H1 (cell line): ENCODE measurements at regions not wholly inside any gene's neighbourhood (a gene's known extent, or its start where the extent isn't known, plus 50 kb on each side); places are given as distances from the start of the nearest gene placed in this dataset.

Experiments
- EGR1 ChIP-seq: IDR thresholded peaks from 2 replicates; pipeline ENCODE4 v1.6.1; 2011; ENCODE audit warnings: low read depth, low read length, borderline replicate concordance
- TAF7 ChIP-seq: optimal IDR thresholded peaks from 2 replicates; pipeline ENCODE3; 2011; ENCODE audit warnings: low read depth, mild to moderate bottlenecking, inconsistent platforms, low read length, moderate library complexity, borderline replicate concordance
- TF ChIP-seq, protein P1 (sequence below): fragments of 300-600 bp; sonication (generic); IDR thresholded peaks from 2 replicates; pipeline ENCODE4 v1.7.1; 2012; ENCODE audit warnings: low read length, moderate library complexity, mild to moderate bottlenecking, inconsistent platforms; ENCODE audit not compliant: insufficient replicate concordance

DNA sequence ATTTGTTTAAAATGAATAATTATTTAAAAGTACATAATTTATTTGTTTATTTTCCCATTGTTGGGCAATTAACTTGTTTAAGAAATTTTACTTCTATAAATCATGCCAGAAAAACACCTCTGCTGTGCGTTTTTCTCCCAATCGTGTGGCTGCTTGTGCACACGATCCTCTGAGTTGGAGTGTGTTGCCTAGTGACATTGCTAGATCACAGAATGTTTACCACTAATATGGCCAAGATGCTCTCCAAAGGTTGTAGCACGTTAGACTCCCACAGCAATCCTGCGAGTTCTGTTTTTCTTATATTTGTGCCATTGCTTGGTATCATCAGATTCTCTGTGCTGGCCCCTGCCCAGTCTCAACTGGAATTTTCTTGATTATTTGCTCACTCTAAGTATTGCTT, 207.1 kb upstream of the ADCY1 start (continued):
- TF ChIP-seq, protein P1, sequence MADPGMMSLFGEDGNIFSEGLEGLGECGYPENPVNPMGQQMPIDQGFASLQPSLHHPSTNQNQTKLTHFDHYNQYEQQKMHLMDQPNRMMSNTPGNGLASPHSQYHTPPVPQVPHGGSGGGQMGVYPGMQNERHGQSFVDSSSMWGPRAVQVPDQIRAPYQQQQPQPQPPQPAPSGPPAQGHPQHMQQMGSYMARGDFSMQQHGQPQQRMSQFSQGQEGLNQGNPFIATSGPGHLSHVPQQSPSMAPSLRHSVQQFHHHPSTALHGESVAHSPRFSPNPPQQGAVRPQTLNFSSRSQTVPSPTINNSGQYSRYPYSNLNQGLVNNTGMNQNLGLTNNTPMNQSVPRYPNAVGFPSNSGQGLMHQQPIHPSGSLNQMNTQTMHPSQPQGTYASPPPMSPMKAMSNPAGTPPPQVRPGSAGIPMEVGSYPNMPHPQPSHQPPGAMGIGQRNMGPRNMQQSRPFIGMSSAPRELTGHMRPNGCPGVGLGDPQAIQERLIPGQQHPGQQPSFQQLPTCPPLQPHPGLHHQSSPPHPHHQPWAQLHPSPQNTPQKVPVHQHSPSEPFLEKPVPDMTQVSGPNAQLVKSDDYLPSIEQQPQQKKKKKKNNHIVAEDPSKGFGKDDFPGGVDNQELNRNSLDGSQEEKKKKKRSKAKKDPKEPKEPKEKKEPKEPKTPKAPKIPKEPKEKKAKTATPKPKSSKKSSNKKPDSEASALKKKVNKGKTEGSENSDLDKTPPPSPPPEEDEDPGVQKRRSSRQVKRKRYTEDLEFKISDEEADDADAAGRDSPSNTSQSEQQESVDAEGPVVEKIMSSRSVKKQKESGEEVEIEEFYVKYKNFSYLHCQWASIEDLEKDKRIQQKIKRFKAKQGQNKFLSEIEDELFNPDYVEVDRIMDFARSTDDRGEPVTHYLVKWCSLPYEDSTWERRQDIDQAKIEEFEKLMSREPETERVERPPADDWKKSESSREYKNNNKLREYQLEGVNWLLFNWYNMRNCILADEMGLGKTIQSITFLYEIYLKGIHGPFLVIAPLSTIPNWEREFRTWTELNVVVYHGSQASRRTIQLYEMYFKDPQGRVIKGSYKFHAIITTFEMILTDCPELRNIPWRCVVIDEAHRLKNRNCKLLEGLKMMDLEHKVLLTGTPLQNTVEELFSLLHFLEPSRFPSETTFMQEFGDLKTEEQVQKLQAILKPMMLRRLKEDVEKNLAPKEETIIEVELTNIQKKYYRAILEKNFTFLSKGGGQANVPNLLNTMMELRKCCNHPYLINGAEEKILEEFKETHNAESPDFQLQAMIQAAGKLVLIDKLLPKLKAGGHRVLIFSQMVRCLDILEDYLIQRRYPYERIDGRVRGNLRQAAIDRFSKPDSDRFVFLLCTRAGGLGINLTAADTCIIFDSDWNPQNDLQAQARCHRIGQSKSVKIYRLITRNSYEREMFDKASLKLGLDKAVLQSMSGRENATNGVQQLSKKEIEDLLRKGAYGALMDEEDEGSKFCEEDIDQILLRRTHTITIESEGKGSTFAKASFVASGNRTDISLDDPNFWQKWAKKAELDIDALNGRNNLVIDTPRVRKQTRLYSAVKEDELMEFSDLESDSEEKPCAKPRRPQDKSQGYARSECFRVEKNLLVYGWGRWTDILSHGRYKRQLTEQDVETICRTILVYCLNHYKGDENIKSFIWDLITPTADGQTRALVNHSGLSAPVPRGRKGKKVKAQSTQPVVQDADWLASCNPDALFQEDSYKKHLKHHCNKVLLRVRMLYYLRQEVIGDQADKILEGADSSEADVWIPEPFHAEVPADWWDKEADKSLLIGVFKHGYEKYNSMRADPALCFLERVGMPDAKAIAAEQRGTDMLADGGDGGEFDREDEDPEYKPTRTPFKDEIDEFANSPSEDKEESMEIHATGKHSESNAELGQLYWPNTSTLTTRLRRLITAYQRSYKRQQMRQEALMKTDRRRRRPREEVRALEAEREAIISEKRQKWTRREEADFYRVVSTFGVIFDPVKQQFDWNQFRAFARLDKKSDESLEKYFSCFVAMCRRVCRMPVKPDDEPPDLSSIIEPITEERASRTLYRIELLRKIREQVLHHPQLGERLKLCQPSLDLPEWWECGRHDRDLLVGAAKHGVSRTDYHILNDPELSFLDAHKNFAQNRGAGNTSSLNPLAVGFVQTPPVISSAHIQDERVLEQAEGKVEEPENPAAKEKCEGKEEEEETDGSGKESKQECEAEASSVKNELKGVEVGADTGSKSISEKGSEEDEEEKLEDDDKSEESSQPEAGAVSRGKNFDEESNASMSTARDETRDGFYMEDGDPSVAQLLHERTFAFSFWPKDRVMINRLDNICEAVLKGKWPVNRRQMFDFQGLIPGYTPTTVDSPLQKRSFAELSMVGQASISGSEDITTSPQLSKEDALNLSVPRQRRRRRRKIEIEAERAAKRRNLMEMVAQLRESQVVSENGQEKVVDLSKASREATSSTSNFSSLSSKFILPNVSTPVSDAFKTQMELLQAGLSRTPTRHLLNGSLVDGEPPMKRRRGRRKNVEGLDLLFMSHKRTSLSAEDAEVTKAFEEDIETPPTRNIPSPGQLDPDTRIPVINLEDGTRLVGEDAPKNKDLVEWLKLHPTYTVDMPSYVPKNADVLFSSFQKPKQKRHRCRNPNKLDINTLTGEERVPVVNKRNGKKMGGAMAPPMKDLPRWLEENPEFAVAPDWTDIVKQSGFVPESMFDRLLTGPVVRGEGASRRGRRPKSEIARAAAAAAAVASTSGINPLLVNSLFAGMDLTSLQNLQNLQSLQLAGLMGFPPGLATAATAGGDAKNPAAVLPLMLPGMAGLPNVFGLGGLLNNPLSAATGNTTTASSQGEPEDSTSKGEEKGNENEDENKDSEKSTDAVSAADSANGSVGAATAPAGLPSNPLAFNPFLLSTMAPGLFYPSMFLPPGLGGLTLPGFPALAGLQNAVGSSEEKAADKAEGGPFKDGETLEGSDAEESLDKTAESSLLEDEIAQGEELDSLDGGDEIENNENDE: no peak
- TF ChIP-seq EGR1 (no peak), TAF7 (no peak)
- TF ChIP-seq, all 59 proteins: peak for 0
